ENCODE measurements at regions not wholly inside any gene's neighbourhood (a gene's known extent, or its start where the extent isn't known, plus 50 kb on each side); places are given as distances from the start of the nearest gene placed in this dataset.

DNA sequence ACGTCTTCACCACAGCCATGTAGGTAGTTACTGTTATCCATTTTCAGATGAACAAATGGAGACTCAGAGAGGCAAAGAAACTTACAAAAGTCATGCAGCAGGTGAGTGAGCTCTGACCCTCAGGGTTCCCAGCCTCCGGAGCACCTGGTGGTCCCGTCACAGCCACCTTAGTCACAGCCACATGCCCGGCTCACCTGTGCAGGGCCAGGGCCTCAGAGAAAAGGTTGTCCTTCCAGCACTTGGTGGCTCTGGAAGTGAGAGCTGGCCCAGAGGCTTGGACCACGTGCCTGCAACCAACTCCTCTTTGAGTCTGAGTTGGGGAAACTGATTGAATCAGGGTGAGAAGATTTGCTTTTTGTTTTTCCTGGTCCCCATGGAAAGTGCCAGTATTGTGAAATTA is 189.3 kb downstream of the GLI2 start:
- TF ChIP-seq POLR2AphosphoS5 (IDR thresholded peaks at IDR 0.05; ENCODE audit: low read depth, low read length) (no peak), FOXP2 (optimal IDR thresholded peaks at IDR 0.05; ENCODE audit: borderline replicate concordance, extremely low read depth, extremely low read length, insufficient read depth) (no peak), SIN3A (IDR thresholded peaks at IDR 0.05; ENCODE audit: borderline replicate concordance, insufficient read depth, low read length) (no peak), TAF1 (IDR thresholded peaks at IDR 0.05; ENCODE audit: borderline replicate concordance, insufficient read depth, low read length) (no peak)
- TF ChIP-seq, protein P1, sequence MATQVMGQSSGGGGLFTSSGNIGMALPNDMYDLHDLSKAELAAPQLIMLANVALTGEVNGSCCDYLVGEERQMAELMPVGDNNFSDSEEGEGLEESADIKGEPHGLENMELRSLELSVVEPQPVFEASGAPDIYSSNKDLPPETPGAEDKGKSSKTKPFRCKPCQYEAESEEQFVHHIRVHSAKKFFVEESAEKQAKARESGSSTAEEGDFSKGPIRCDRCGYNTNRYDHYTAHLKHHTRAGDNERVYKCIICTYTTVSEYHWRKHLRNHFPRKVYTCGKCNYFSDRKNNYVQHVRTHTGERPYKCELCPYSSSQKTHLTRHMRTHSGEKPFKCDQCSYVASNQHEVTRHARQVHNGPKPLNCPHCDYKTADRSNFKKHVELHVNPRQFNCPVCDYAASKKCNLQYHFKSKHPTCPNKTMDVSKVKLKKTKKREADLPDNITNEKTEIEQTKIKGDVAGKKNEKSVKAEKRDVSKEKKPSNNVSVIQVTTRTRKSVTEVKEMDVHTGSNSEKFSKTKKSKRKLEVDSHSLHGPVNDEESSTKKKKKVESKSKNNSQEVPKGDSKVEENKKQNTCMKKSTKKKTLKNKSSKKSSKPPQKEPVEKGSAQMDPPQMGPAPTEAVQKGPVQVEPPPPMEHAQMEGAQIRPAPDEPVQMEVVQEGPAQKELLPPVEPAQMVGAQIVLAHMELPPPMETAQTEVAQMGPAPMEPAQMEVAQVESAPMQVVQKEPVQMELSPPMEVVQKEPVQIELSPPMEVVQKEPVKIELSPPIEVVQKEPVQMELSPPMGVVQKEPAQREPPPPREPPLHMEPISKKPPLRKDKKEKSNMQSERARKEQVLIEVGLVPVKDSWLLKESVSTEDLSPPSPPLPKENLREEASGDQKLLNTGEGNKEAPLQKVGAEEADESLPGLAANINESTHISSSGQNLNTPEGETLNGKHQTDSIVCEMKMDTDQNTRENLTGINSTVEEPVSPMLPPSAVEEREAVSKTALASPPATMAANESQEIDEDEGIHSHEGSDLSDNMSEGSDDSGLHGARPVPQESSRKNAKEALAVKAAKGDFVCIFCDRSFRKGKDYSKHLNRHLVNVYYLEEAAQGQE (IDR thresholded peaks at IDR 0.05; ENCODE audit: insufficient read depth in 1 of 2, low read depth in 2 of 2, low read length in 2 of 2), result no peak

DNA sequence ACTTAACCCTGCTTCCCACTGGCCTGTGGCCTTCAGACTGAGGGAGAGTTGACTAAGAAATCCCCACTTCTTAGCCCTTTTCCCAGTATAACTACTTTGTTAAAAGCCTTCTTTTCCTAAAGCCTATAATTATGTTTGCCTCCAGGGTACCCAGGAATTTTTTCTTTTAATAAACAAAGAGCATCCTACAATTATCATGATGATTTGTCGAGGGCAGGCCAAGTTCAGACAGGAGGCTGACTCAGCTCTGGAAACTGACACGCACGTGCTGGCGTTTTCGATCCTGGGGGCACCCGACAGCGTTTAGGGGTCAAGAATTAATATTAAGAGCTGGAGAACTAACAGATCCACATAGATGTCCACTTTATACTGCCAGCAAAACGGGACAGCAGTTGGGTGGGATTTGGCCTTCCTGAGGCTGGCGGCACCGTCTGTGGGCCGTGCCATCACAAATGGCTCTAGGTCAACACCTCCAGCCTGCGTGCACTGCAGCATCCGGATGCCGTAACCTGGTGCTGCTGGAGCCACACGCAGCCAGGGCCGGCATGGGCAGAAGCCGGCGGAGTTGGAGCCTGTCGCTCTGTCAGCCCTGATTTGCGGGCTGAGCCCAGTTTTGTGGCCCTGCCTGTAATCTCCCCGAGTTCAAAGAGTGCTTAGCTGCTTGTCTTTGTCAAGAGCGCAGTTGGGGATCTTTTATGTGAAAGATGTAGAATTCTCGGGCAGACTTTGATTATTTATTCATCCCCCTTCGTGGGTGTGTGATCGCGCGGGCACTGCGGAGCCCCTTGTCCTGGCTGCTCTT is 191.0 kb downstream of the GLI2 start:
- TF ChIP-seq POLR2AphosphoS5 (IDR thresholded peaks at IDR 0.05; ENCODE audit: low read depth, low read length) (no peak), TAF1 (IDR thresholded peaks at IDR 0.05; ENCODE audit: borderline replicate concordance, insufficient read depth, low read length) (no peak), SIN3A (IDR thresholded peaks at IDR 0.05; ENCODE audit: borderline replicate concordance, insufficient read depth, low read length) (no peak), FOXP2 (optimal IDR thresholded peaks at IDR 0.05; ENCODE audit: borderline replicate concordance, extremely low read depth, extremely low read length, insufficient read depth) (no peak)
- TF ChIP-seq, protein P1 (IDR thresholded peaks at IDR 0.05; ENCODE audit: insufficient read depth in 1 of 2, low read depth in 2 of 2, low read length in 2 of 2), result no peak

DNA sequence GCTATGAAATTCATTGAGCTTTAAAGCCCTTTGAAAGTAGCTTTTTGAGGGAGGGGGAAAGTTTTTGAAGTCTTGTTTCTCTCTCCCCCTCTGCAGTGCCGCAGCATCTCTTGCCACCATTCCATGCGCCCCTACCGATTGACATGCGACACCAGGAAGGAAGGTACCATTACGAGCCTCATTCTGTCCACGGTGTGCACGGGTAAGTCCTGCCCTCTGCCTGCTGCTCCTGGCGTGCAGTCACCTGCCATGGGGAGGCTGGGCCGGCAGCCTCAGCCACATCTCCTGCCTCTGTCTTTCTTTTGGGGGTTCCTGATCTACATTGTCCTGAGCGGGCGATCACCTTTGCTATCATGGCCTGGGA is 191.6 kb downstream of the GLI2 start:
- TF ChIP-seq POLR2AphosphoS5 (IDR thresholded peaks at IDR 0.05; ENCODE audit: low read depth, low read length) (no peak), TAF1 (IDR thresholded peaks at IDR 0.05; ENCODE audit: borderline replicate concordance, insufficient read depth, low read length) (no peak)

DNA sequence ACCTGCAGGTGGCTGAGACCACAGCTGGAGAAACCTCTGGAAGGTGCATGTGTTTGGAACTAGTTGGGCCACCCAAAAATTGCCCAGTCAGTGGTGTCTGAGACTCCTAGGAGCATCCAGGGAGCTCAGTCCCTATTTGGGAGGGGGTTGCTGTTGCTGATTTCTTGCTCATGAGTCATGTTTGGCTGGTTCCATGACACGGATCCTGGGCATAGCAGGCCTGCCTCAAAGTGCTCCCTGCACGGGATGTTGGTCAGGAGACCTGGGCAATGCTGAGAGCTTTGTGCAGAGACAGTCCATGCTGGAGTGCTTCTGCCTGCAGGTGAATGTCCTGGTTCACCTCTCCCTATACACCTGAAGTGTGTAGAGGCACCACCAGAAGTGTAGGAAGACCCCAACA is 194.2 kb downstream of the GLI2 start:
- TF ChIP-seq POLR2AphosphoS5 (IDR thresholded peaks at IDR 0.05; ENCODE audit: low read depth, low read length) (no peak), TAF1 (IDR thresholded peaks at IDR 0.05; ENCODE audit: borderline replicate concordance, insufficient read depth, low read length) (no peak), FOXP2 (optimal IDR thresholded peaks at IDR 0.05; ENCODE audit: borderline replicate concordance, extremely low read depth, extremely low read length, insufficient read depth) (no peak), SIN3A (IDR thresholded peaks at IDR 0.05; ENCODE audit: borderline replicate concordance, insufficient read depth, low read length) (no peak)
- TF ChIP-seq, protein P1 (IDR thresholded peaks at IDR 0.05; ENCODE audit: insufficient read depth in 1 of 2, low read depth in 2 of 2, low read length in 2 of 2), result no peak

DNA sequence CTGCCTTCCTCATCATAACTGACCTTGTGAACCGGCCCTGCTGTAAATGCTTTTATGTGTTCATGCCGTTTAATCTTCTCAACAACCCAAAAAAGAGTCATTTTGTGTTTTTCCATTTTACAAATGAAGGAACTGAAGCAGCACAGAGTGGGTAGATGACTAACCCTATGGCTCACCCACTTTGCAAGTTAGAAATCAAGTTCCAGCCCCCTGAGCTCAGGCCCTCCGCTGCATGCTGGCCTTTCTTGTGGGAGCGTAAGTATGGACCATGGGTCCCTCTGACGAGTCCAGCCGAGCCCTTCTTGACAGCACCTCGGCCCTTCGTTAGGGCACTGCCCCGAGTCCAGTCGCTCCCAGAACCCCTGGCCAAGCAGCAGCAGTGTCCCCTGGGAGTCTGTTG is 194.6 kb downstream of the GLI2 start:
- TF ChIP-seq, protein P1 (IDR thresholded peaks at IDR 0.05; ENCODE audit: insufficient read depth in 1 of 2, low read depth in 2 of 2, low read length in 2 of 2), result no peak
- no peak for TF ChIP-seq TAF1 (IDR thresholded peaks at IDR 0.05; ENCODE audit: borderline replicate concordance, insufficient read depth, low read length)
- TF ChIP-seq SIN3A (IDR thresholded peaks at IDR 0.05; ENCODE audit: borderline replicate concordance, insufficient read depth, low read length), result no peak
- TF ChIP-seq FOXP2 (optimal IDR thresholded peaks at IDR 0.05; ENCODE audit: borderline replicate concordance, extremely low read depth, extremely low read length, insufficient read depth), result no peak
- no peak for TF ChIP-seq POLR2AphosphoS5 (IDR thresholded peaks at IDR 0.05; ENCODE audit: low read depth, low read length)
